Stimulated activated CD4-positive, alpha-beta T cell treated with anti-CD3 and anti-CD28 coated beads, Interleukin-15, amount 100 ng/mL, for 48 hours (primary cell): ENCODE measurements at regions not wholly inside any gene's neighbourhood (a gene's known extent, or its start where the extent isn't known, plus 50 kb on each side); places are given as distances from the start of the nearest gene placed in this dataset.

Source experiments
- DNase-seq, 2 donors: peaks; one replicate each; pipeline ENCODE4 v3.0.0-alpha.2; 2020; ENCODE audit warnings: low read depth in 2 of 2

- DNase-seq: no peak
These were observed 328.4 kb upstream of the UMPS start for GRCh38 chr3:124401843-124402242.

DNA sequence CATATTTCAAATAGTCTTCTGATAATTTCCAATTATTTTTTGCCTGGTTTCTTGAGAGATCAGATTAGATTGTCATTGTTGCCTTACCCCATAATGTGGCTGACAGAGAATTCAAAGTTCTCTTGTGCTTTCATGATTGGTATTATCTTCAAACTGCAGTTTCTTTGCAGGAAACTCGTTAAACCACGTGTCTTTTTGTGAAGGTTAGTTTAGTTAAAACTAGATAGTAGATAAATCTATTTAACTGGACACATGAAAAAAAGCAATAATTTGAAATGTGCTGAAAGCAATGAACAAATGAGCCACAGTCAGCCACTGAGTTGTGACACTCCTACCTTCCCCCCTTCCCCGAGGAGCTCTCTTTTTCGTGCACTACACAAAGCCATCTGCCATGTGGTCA lies 327.5 kb upstream of the UMPS start:
- DNase-seq: no peak

- DNase-seq: no peak
These were observed 325.6 kb upstream of the UMPS start for GRCh38 chr3:124404621-124405020.

- DNase-seq: no peak
These were observed 323.0 kb upstream of the UMPS start for GRCh38 chr3:124407260-124407659.

DNA sequence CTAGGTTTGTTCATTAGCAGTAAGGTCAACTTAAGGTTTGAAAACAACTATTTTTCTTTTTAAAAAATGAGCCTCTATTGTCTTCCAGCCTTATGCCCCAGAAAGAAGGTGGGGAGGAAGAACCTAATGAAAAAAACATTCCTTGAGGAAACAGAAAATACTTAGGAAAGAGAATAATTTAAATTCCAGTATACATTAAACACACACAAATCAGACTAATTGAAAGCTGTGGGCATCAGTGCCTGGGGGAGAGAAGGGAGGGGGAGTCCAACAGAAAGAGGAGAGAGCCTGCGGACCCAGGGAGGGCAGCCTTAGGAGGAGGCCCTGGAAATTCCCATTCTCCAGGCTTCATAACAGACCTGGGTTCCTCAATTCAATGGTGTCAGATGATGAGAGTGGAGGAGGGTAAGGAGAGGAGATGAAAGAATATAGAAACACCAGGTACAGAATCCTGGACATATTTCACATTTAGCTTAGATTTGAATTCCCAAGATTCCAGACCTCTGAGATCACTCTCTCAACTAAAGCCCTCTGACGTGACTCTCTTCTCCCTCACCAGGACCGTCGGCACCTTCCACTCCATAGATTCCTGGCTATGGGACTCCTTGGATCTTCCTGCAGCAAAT lies 320.5 kb upstream of the UMPS start:
- no peak for DNase-seq

DNA sequence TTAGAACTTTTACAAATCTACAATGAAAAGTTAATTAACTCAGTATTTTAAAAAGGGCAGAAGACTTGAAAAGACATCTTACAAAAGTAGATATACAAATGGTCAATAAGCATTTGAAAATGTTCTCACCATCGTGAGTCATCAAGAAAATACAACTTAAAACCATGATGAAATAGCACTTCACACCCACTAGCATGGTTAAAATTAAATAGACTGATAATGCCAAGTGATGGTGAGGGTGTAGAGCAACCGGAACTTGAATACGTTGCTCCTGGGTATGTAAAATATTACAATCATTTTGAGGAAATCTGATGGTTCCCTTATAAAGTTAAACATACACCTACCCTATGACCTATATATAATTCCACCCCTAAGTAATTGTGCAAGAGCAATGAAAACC lies 319.8 kb upstream of the UMPS start:
- no peak for DNase-seq

- no peak for DNase-seq
These were observed 318.5 kb upstream of the UMPS start for GRCh38 chr3:124411728-124412127.

GRCh38 chr3:124412644-124413043 lies 317.6 kb upstream of the UMPS start:
- DNase-seq: no peak

- DNase-seq: no peak
These were observed 316.9 kb upstream of the UMPS start for GRCh38 chr3:124413393-124413792.

- DNase-seq: no peak
These were observed 316.2 kb upstream of the UMPS start for GRCh38 chr3:124413989-124414598.

DNA sequence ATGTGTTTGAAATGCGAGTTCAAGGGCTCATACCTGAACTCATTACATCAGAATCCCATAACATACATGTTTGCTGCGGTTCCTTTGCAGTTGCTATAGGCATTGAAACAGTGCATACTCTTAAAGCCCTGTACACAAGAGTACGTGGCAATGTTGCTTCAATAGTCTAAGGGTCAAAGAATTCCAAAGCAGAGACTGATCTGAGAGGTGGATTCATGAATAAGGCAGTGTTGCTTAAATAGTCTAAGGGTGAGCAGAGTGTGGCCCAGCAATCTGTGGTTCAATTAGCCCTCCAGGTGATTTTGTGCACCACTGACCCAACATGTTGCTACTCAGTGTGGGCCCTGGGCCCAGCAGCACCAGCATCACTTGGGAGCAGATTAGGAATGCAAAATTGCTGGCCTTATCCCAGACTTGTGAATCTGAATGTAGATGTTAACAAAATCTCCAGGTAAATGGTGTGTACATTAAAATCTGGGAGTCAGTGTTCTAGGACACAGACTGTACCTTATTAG lies 314.7 kb upstream of the UMPS start:
- DNase-seq: no peak

- DNase-seq: no peak
These were observed 310.9 kb upstream of the UMPS start for GRCh38 chr3:124419303-124419702.

DNA sequence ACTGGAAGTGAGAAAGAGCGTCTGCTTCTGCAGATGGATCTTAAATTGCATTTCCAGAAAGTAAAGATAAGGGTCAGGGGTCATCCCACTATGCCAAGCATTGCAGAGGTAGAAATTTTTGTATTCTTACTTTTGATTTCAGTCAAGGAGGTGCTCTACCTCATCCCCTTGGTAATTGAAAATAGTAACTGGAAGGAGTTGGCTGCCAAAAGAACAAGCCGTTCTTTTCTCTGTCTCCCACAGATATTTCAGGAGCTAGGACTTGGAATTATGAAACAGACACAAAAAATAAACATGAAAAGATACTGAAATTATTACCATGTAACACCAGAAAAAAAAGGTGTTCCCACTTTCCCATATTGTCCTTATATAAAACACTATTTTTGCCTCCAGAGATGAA lies 309.9 kb upstream of the UMPS start:
- DNase-seq: no peak

GRCh38 chr3:124422805-124423204 lies 307.4 kb upstream of the UMPS start:
- DNase-seq: no peak

DNA sequence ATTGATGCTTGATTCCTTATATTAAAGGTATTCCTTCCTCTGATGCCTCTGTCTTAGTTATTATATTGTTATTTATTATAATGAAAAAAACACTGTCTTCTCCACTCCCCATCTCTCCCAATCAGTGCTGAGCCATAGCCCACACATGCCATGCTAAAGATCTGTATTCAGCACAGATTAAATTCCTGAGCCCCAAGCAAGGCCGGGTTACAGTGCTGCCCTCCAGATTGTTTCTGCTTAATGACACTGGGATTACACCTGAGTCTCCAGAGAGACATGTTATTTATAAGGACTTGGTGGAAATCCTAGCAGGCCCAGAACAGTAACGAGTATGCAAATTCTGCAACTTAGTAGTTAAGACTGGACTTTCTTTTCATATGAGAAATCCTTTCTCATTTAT lies 305.9 kb upstream of the UMPS start:
- no peak for DNase-seq

GRCh38 chr3:124425972-124426371 lies 304.3 kb upstream of the UMPS start:
- no peak for DNase-seq

DNA sequence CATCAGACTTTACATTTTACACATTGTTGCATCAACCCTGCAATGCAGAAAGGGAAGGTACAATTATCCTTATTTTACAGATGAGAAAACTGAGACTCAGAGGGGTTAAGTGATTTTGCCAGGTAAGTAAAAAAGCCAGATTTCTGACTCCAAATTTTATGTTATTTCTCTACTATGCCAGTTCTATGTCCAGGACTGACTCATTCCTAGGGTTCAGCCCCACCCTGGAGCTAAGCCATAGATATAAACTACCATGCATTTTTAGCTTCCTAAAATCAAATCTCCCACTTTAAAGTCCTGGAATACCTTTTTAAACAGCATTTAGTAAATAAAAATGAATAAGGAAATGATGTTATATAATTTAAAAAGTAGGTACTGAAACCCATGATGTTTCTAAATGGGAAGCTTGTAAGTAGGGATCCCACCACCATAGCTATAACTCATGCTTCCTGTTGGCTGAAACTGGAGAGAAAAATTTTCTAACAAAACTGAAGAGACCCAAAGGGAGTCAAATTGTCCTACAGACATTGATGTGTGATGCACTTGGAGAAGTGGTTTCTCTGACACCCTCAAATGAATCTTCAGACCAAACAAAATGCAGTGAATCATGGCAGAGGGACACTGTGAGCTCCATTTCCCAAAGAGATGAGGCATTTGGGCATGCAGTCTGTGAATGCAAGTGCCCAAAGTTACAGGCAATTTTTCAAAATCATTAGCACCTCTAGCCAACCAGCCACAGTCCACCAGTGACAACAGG lies 301.7 kb upstream of the UMPS start:
- DNase-seq: no peak

DNA sequence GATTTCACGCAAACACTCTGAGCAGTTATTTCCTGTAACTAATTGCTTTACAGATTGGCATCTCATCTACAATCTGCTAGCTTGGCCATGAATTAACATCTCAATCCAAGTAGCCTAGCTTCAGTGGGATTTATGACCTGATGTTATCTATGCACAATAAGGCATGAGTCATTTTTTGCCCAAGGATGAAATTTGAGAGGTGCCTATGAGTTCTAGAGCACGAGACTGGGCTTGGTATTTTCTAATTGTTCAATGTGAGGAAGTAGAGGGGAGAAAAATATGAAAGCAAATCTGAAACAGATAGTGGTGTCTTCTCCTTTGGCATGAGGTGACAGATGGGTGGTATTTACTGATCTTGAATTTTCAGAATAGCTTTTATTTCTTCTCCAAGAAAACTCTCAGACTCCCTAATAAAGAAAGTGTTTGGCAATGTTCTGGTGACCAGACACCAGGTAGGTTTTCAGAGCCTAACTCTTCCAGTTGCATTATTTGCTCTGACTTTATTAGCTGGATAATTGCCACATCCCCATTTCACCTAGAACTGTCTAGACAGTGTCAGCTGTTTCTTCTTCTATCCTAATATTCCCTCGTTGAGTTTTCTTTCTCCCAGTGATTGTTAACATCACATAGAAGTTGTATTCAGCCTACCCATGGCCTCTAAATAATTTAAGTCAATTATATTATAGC lies 301.0 kb upstream of the UMPS start:
- no peak for DNase-seq

DNA sequence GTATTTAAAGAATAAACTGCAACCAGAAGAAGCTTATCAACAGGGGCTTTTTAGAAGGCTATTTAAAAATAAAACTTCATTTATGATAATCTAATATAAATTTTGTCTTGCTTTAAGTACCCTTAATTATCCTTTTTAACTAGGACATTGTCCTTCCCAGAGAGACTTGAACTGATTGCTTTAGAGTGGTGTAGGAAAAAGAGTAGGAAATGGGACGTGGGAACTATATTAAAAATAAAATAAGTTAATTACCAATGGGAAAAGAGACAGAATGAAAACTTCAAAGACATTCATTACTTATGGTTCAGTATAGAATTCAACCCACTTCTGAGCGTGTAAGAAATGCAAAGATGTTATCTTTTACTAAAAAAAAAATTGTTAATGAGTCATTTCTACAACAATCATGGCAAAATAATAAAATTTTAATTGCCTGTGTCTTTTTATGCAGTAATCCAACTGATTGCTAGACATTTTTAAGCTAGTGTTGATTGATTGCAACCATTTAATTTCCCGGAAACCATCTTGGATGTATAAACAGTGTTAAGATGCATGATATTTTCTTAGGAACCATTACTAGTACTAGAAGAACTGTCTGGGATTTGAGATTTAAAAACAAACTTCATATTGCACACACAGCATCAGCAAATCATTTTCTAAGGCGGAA lies 298.8 kb upstream of the UMPS start:
- no peak for DNase-seq

- DNase-seq: no peak
These were observed 296.1 kb upstream of the UMPS start for GRCh38 chr3:124434176-124434575.

GRCh38 chr3:124435467-124435866 lies 294.8 kb upstream of the UMPS start:
- DNase-seq: no peak

- no peak for DNase-seq
These were observed 291.4 kb upstream of the UMPS start for GRCh38 chr3:124438813-124439212.
